SK-N-SH (cell line): ENCODE measurements at regions not wholly inside any gene's neighbourhood (a gene's known extent, or its start where the extent isn't known, plus 50 kb on each side); places are given as distances from the start of the nearest gene placed in this dataset.

Experiments used
- CTCF ChIA-PET: fragments of 300-600, 350-600 bp; formaldehyde crosslinking; extraction: SDS; loops from one replicate; lab custom pipeline; 2021; lab: Yijun Ruan, JAX
- POLR2A ChIA-PET: fragments of 350-600 bp; sonication (Branson Sonifier 250); formaldehyde crosslinking; extraction: SDS; loops from one replicate; lab custom pipeline; 2020; ENCODE audit warnings: antibody characterized with exemption, inconsistent platforms; lab: Yijun Ruan, JAX
- DNase-seq: peaks from one replicate; pipeline ENCODE4 v3.0.0; 2012
- H2AFZ ChIP-seq: fragments of 200-600 bp; sonication (generic); 2 replicates; pipeline ENCODE4 v1.8.1; 2016; ENCODE audit warnings: antibody characterized with exemption, mild to moderate bottlenecking, low read depth
- H3F3A ChIP-seq: fragments of 200-600 bp; sonication (generic); replicated peaks from 2 replicates; pipeline ENCODE3; 2016; ENCODE audit warnings: antibody characterized with exemption, mild to moderate bottlenecking; ENCODE audit not compliant: insufficient read depth
- H3K27ac ChIP-seq, 2 experiments: fragments of 200-500 bp in 1 of 2; fragments of 200-600 bp in 1 of 2; sonication (Bioruptor generic) in 1 of 2; sonication (generic), shearing (Covaris generic) in 1 of 2; 2 replicates each; pipeline versions ENCODE4 v1.5.1 to v1.6.1; 2014 to 2016; ENCODE audit warnings: low read depth in 2 of 2, inconsistent platforms in 1 of 2, low read length in 1 of 2, mild to moderate bottlenecking in 1 of 2, mixed read lengths in 1 of 2
- H3K27me3 ChIP-seq: fragments of 200-600 bp; sonication (generic), shearing (Covaris generic); 2 replicates; pipeline ENCODE4 v1.6.1; 2016; ENCODE audit warnings: mixed run types; ENCODE audit not compliant: insufficient read depth
- H3K36me3 ChIP-seq, 2 experiments: fragments of 200-500 bp in 1 of 2; fragments of 200-600 bp in 1 of 2; sonication (Bioruptor generic) in 1 of 2; sonication (generic) in 1 of 2; replicated peaks in 1 of 2; 2 replicates each; pipeline versions ENCODE3 to v1.5.1; 2014 to 2016; ENCODE audit warnings: low read length in 1 of 2, mild to moderate bottlenecking in 1 of 2; ENCODE audit not compliant: insufficient read depth in 2 of 2, control insufficient read depth in 1 of 2
- H3K4me1 ChIP-seq, 2 experiments: fragments of 200-500 bp in 1 of 2; fragments of 200-600 bp in 1 of 2; sonication (Bioruptor generic) in 1 of 2; sonication (generic), shearing (Covaris generic) in 1 of 2; 2 replicates each; pipeline versions ENCODE4 v1.5.1 to v1.6.1; 2014 to 2016; ENCODE audit warnings: low read depth in 1 of 2, low read length in 1 of 2, mixed run types in 1 of 2; ENCODE audit not compliant: insufficient read depth in 2 of 2, control insufficient read depth in 1 of 2
- H3K4me2 ChIP-seq: fragments of 200-600 bp; sonication (generic), shearing (Covaris generic); 2 replicates; pipeline ENCODE4 v1.6.1; 2017; ENCODE audit warnings: mixed run types
- H3K4me3 ChIP-seq, 2 experiments: fragments of 200-500 bp in 1 of 2; fragments of 200-600 bp in 1 of 2; sonication (Bioruptor generic) in 1 of 2; sonication (generic), shearing (Covaris generic) in 1 of 2; 2 replicates each; pipeline versions ENCODE4 v1.5.1 to v1.8.1; 2014 to 2016; ENCODE audit warnings: low read depth in 2 of 2, inconsistent platforms in 1 of 2, low read length in 1 of 2, mild to moderate bottlenecking in 1 of 2, mixed read lengths in 1 of 2, moderate library complexity in 1 of 2
- H3K79me2 ChIP-seq: fragments of 200-600 bp; sonication (generic); 2 replicates; pipeline ENCODE4 v1.8.1; 2017; ENCODE audit warnings: mild to moderate bottlenecking; ENCODE audit not compliant: insufficient read depth
- H3K9ac ChIP-seq: fragments of 200-600 bp; sonication (generic); 2 replicates; pipeline ENCODE4 v1.6.1; 2017; ENCODE audit warnings: mixed run types
- H3K9me2 ChIP-seq: fragments of 200-600 bp; sonication (generic); 2 replicates; pipeline ENCODE4 v1.6.1; 2017; ENCODE audit warnings: mixed run types
- H3K9me3 ChIP-seq: fragments of 200-600 bp; sonication (generic); 2 replicates; pipeline ENCODE4 v1.6.1; 2017; ENCODE audit warnings: mixed run types, mild to moderate bottlenecking, moderate library complexity
- H4K20me1 ChIP-seq: fragments of 200-600 bp; sonication (generic); 2 replicates; pipeline ENCODE4 v1.6.1; 2017; ENCODE audit warnings: mild to moderate bottlenecking, mixed run types; ENCODE audit not compliant: insufficient read depth
- CHD2 ChIP-seq: fragments of 150-350 bp; IDR thresholded peaks from 2 replicates; pipeline ENCODE4 v1.6.1; 2018; ENCODE audit warnings: low read length; ENCODE audit not compliant: partially characterized antibody
- ELF1 ChIP-seq: IDR thresholded peaks from 2 replicates; pipeline ENCODE4 v1.4.0; 2012
- EP300 ChIP-seq, 2 experiments: IDR thresholded peaks; 2 replicates each; pipeline versions ENCODE4 v1.4.0 to v1.6.1; 2012; ENCODE audit warnings: borderline replicate concordance in 1 of 2, low read depth in 1 of 2, low read length in 1 of 2
- FOSL2 ChIP-seq: IDR thresholded peaks from 2 replicates; pipeline ENCODE4 v1.4.0; 2012; ENCODE audit warnings: low read depth, mild to moderate bottlenecking, moderate library complexity, borderline replicate concordance
- GATA2 ChIP-seq: sonication (generic); formaldehyde crosslinking; IDR thresholded peaks from 2 replicates; pipeline ENCODE4 v1.5.0; 2020; ENCODE audit warnings: mild to moderate bottlenecking, missing genetic modification reagents
- MEF2A ChIP-seq: IDR thresholded peaks from 2 replicates; pipeline ENCODE4 v1.4.0; 2012; ENCODE audit warnings: low read depth, borderline replicate concordance
- NFIC ChIP-seq: IDR thresholded peaks from 2 replicates; pipeline ENCODE4 v1.4.0; 2012; ENCODE audit warnings: borderline replicate concordance
- TAF1 ChIP-seq: IDR thresholded peaks from 2 replicates; pipeline ENCODE4 v1.6.1; 2012; ENCODE audit warnings: low read depth, mild to moderate bottlenecking, low read length, moderate library complexity, borderline replicate concordance
- TCF12 ChIP-seq: IDR thresholded peaks from 2 replicates; pipeline ENCODE4 v1.4.0; 2012
- ZBTB33 ChIP-seq: IDR thresholded peaks from 2 replicates; pipeline ENCODE4 v1.4.0; 2012; ENCODE audit warnings: low read depth, borderline replicate concordance
- WGBS: methylation state at CpG from one replicate; pipeline ENCODE4 v1.1.6; 2017; ENCODE audit warnings: low lambda C conversion rate; 5-methylcytosine and 5-hydroxymethylcytosine counted together
- TF ChIP-seq, protein P1 (sequence below): fragments of 150-350 bp; IDR thresholded peaks from 2 replicates; pipeline ENCODE4 v1.6.1; 2016; ENCODE audit warnings: mild to moderate bottlenecking, low read depth, low read length
- TF ChIP-seq, protein P2 (sequence below): fragments of 200-600 bp; sonication (generic); IDR thresholded peaks from 2 replicates; pipeline ENCODE4 v1.6.1; 2017; ENCODE audit warnings: antibody characterized with exemption, mild to moderate bottlenecking, moderate library complexity
- TF ChIP-seq, protein P3 (sequence below): IDR thresholded peaks from 2 replicates; pipeline ENCODE4; 2012

- no peak overlapping the region for H3K9ac ChIP-seq
- H3K4me2 ChIP-seq: no peak overlapping the region
- 51% methylated on average over 12 of the region's 18 CpGs for WGBS
- H3F3A ChIP-seq: no peaks in the 10 kb centered on the region
- no peak overlapping the region for H2AFZ ChIP-seq
- H3K4me1 ChIP-seq: no peaks in the 10 kb centered on the region
- H3K36me3 ChIP-seq: no peaks in the 10 kb centered on the region
- H3K27me3 ChIP-seq: no peaks in the 10 kb centered on the region
- no peaks in the 10 kb centered on the region for H3K79me2 ChIP-seq
- POLR2A ChIA-PET: no interaction called here
- H4K20me1 ChIP-seq: no peaks in the 10 kb centered on the region
- H3K27ac ChIP-seq: no peak overlapping the region
- no peak overlapping the region for H3K4me3 ChIP-seq
- H3K9me2 ChIP-seq: no peaks in the 10 kb centered on the region
- H3K9me3 ChIP-seq: no peaks in the 10 kb centered on the region
- no peak for TF ChIP-seq FOSL2
- TF ChIP-seq, protein P1, sequence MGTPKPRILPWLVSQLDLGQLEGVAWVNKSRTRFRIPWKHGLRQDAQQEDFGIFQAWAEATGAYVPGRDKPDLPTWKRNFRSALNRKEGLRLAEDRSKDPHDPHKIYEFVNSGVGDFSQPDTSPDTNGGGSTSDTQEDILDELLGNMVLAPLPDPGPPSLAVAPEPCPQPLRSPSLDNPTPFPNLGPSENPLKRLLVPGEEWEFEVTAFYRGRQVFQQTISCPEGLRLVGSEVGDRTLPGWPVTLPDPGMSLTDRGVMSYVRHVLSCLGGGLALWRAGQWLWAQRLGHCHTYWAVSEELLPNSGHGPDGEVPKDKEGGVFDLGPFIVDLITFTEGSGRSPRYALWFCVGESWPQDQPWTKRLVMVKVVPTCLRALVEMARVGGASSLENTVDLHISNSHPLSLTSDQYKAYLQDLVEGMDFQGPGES: no peak
- TF ChIP-seq CHD2: no peak
- no peak for TF ChIP-seq GATA2 (CRISPR knock-in tag)
- no peak for TF ChIP-seq MEF2A
- no peak for TF ChIP-seq TCF12
- no peak for DNase-seq
- CTCF ChIA-PET: interaction anchor here (1.0 to 1.2 kb wide), 2 partner anchors 12 to 113 kb away, joined by 3 read pairs; no protein-coding TSS in a partner anchor
Observed at GRCh38 chr11:71064702-71065515, 187.5 kb downstream of the SHANK2 start.

- WGBS: 46% methylated on average over 7 of the region's 7 CpGs
- Histone ChIP-seq H3K79me2 (no peaks in the 10 kb centered on the region), H3K4me3 (no peak overlapping the region), H3K27me3 (no peaks in the 10 kb centered on the region), H3K4me1 (no peaks in the 10 kb centered on the region), H4K20me1 (no peaks in the 10 kb centered on the region), H2AFZ (no peak overlapping the region), H3K27ac (no peak overlapping the region), H3K9me2 (no peaks in the 10 kb centered on the region), H3F3A (no peaks in the 10 kb centered on the region), H3K9ac (no peak overlapping the region), H3K4me2 (no peak overlapping the region), H3K36me3 (no peaks in the 10 kb centered on the region), H3K9me3 (no peaks in the 10 kb centered on the region)
- ChIA-PET CTCF (interaction anchor here (1.0 to 1.2 kb wide), 2 partner anchors 13 to 112 kb away, joined by 3 read pairs; no protein-coding TSS in a partner anchor), POLR2A (no interaction called here)
- TF ChIP-seq MEF2A: no peak
- DNase-seq: no peak
Observed at GRCh38 chr11:71064183-71064582, 188.2 kb downstream of the SHANK2 start.

DNA sequence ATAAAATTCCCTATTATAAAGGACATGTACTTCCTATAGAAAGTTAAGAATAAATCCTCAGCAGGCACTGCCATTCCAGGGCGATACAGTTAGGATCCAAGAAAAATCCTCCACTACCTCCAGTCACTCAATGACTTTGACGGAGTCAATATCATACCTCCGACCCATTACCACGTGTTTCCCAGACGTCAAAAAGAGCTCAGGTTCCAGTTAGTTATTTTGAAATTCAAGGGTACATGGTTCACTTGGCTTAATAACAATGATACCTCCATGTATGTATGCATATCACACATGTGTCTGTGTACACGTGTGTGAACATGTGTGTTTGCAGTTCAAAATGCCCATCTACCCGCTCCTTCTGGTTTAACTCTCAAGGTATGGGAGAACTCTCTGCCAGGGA lies 189.2 kb downstream of the SHANK2 start:
- no peaks in the 10 kb centered on the region for H3K79me2 ChIP-seq
- no peak for TF ChIP-seq MEF2A
- TF ChIP-seq EP300 (IDR thresholded peaks at IDR 0.05; ENCODE audit: borderline replicate concordance in 1 of 2, low read depth in 1 of 2, low read length in 1 of 2): no peak
- no peak for TF ChIP-seq GATA2 (CRISPR knock-in tag)
- no peak for TF ChIP-seq ELF1
- TF ChIP-seq TCF12: no peak
- TF ChIP-seq ZBTB33: no peak
- TF ChIP-seq, protein P2, sequence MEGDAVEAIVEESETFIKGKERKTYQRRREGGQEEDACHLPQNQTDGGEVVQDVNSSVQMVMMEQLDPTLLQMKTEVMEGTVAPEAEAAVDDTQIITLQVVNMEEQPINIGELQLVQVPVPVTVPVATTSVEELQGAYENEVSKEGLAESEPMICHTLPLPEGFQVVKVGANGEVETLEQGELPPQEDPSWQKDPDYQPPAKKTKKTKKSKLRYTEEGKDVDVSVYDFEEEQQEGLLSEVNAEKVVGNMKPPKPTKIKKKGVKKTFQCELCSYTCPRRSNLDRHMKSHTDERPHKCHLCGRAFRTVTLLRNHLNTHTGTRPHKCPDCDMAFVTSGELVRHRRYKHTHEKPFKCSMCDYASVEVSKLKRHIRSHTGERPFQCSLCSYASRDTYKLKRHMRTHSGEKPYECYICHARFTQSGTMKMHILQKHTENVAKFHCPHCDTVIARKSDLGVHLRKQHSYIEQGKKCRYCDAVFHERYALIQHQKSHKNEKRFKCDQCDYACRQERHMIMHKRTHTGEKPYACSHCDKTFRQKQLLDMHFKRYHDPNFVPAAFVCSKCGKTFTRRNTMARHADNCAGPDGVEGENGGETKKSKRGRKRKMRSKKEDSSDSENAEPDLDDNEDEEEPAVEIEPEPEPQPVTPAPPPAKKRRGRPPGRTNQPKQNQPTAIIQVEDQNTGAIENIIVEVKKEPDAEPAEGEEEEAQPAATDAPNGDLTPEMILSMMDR: no peak
- no peak for TF ChIP-seq TAF1
- no peak for TF ChIP-seq NFIC
- TF ChIP-seq, protein P3, sequence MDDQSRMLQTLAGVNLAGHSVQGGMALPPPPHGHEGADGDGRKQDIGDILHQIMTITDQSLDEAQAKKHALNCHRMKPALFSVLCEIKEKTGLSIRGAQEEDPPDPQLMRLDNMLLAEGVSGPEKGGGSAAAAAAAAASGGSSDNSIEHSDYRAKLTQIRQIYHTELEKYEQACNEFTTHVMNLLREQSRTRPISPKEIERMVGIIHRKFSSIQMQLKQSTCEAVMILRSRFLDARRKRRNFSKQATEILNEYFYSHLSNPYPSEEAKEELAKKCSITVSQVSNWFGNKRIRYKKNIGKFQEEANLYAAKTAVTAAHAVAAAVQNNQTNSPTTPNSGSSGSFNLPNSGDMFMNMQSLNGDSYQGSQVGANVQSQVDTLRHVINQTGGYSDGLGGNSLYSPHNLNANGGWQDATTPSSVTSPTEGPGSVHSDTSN: no peak

More for the DNA sequence above, 189.2 kb downstream of the SHANK2 start:
- Histone ChIP-seq H3K27me3 (no peaks in the 10 kb centered on the region), H3K27ac (no peak overlapping the region), H4K20me1 (no peaks in the 10 kb centered on the region), H3K4me2 (no peak overlapping the region), H3K9me2 (no peaks in the 10 kb centered on the region), H3K9me3 (no peaks in the 10 kb centered on the region), H3K4me3 (no peak overlapping the region), H3K4me1 (no peaks in the 10 kb centered on the region), H3F3A (no peaks in the 10 kb centered on the region), H2AFZ (no peak overlapping the region), H3K36me3 (no peaks in the 10 kb centered on the region), H3K9ac (no peak overlapping the region)
- WGBS: 54% methylated on average over 7 of the region's 7 CpGs
- ChIA-PET POLR2A (interaction anchor here (0.6 kb wide), 1 partner anchor 705 kb away, joined by 4 read pairs; no protein-coding TSS in a partner anchor), CTCF (no interaction called here)
- no peak for DNase-seq
